Motor neuron (in vitro differentiated cells): ENCODE measurements at regions not wholly inside any gene's neighbourhood (a gene's known extent, or its start where the extent isn't known, plus 50 kb on each side); places are given as distances from the start of the nearest gene placed in this dataset.

Experiments
- ATAC-seq, 8 experiments: fragments of 200-7000 bp; cut with Tn5 transposase; replicated peaks in 6 of 8; 2 replicates each; pipeline ENCODE4 v1.8.0; 2021; ENCODE audit warnings: mild to moderate bottlenecking in 8 of 8, moderate library complexity in 8 of 8
- H3K27ac ChIP-seq, 2 donors: fragments of 250-450 bp; sonication (Bioruptor Pico); 2 replicates each; pipeline ENCODE4 v1.9.0; 2021; ENCODE audit warnings: antibody characterized with exemption in 2 of 2, mild to moderate bottlenecking in 2 of 2, moderate library complexity in 1 of 2
- H3K4me1 ChIP-seq, 2 donors: fragments of 250-450 bp; sonication (Bioruptor Pico); replicated peaks in 1 of 2; 2 replicates each; pipeline ENCODE4 v1.6.1; 2021; ENCODE audit warnings: antibody characterized with exemption in 2 of 2, mild to moderate bottlenecking in 2 of 2, moderate library complexity in 1 of 2
- H3K4me3 ChIP-seq, 5 donors: fragments of 250-450 bp; sonication (Bioruptor Pico); 2 replicates each; pipeline ENCODE4 v1.9.0; 2021; ENCODE audit warnings: antibody characterized with exemption in 5 of 5, mild to moderate bottlenecking in 5 of 5, moderate library complexity in 4 of 5
- WGBS, 10 experiments: fragments of 450-650 bp; shearing (Covaris generic); methylation state at CpG; one replicate each; pipeline ENCODE4 v1.0.0; 2022; 5-methylcytosine and 5-hydroxymethylcytosine counted together
- in situ Hi-C, 9 experiments: fragments of 400-800 bp; cut with MboI; loops; one replicate each; pipeline ENCODE4 v1.15.0; 2021; ENCODE audit warnings: low sequenced_read_pairs in 9 of 9, low pct_unique_long_range_greater_than_20kb in 2 of 9; ENCODE audit not compliant: unreplicated experiment in 9 of 9

GRCh38 chr3:80889535-80889934, 871.9 kb downstream of the GBE1 start:
- Histone ChIP-seq H3K4me1 (peaks cover 0 to 5% of the 10 kb centered on the region in 2 donors), H3K4me3 (no peak overlapping the region), H3K27ac (no peak overlapping the region)
- ATAC-seq: peak in 3 of 8 experiments; percentile 30 to 52 (median 48)
- in situ Hi-C loops: no loop called here
- 33 to 92% (median 69%) methylated on average over 2 to 3 of the region's 3 CpGs for WGBS, 10 experiments

- 0 to 100% (median 63%) methylated on average over 1 to 2 of the region's 4 CpGs; no CpG with 5 or more reads in 6 of the 10 experiments for WGBS, 10 experiments
- Histone ChIP-seq H3K4me3 (no peak overlapping the region), H3K27ac (no peak overlapping the region), H3K4me1 (no peaks in the 10 kb centered on the region)
- no peak for ATAC-seq
- in situ Hi-C loops: no loop called here
Measured at GRCh38 chr3:80870476-80871041, 890.9 kb downstream of the GBE1 start.

DNA sequence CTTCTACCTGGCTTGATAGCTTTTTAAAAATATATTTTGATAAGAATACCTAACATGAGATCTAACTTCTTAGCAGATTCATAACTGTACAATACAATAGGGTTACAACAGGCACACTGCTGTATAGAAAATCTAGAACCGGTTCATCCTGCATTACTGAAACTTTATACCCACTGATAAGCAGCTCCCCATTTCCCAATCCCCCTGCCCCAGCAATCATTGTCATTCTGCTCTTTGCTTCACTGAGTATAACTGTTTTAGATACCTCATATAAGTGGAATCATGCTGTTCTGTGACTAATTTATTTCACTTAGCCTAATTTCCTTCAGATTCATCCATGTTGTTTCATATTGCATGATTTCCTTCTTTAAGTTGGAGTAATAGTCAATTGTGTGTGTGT, 906.0 kb downstream of the GBE1 start:
- 0 to 100% (median 100%) methylated on average over 1 of the region's 1 CpG; no CpG with 5 or more reads in 5 of the 10 experiments for WGBS, 10 experiments
- in situ Hi-C loops: no loop called here
- ATAC-seq: no peak
- no peak overlapping the region for H3K4me3 ChIP-seq
- no peak overlapping the region for H3K27ac ChIP-seq
- H3K4me1 ChIP-seq: no peaks in the 10 kb centered on the region

GRCh38 chr3:80836395-80836794, 925.0 kb downstream of the GBE1 start:
- Histone ChIP-seq H3K4me3 (no peak overlapping the region), H3K27ac (no peak overlapping the region), H3K4me1 (no peaks in the 10 kb centered on the region)
- peak in 2 of 8 experiments; percentile 56 to 70 for ATAC-seq
- in situ Hi-C loops: no loop called here
- 10 to 90% (median 63%) methylated on average over 1 to 2 of the region's 2 CpGs for WGBS, 10 experiments

GRCh38 chr3:80807577-80807976, 953.9 kb downstream of the GBE1 start:
- no peak overlapping the region for H3K4me3 ChIP-seq
- 10 to 75% (median 64%) methylated on average over 2 to 4 of the region's 4 CpGs; no CpG with 5 or more reads in 3 of the 10 experiments for WGBS, 10 experiments
- in situ Hi-C loops: no loop called here
- peak in 3 of 8 experiments; percentile 54 to 80 (median 72) for ATAC-seq
- no peak overlapping the region for H3K27ac ChIP-seq
- H3K4me1 ChIP-seq: peaks cover 0 to 5% of the 10 kb centered on the region in 2 donors

- 21 to 93% (median 67%) methylated on average over 1 to 4 of the region's 4 CpGs for WGBS, 10 experiments
Measured at GRCh38 chr3:80806673-80807072, 954.8 kb downstream of the GBE1 start.

GRCh38 chr3:80788914-80789313, 972.5 kb downstream of the GBE1 start:
- ATAC-seq: no peak
- in situ Hi-C loops: no loop called here
- whole genome bisulfite sequencing, 10 experiments: 7 to 100% (median 94%) methylated on average over 1 to 2 of the region's 2 CpGs; no CpG with 5 or more reads in 2 of the 10 experiments
- Histone ChIP-seq H3K4me3 (no peak overlapping the region), H3K27ac (no peak overlapping the region), H3K4me1 (no peaks in the 10 kb centered on the region)

More at GRCh38 chr3:80806673-80807072, 954.8 kb downstream of the GBE1 start:
- Histone ChIP-seq H3K4me1 (peaks cover 0 to 5% of the 10 kb centered on the region in 2 donors), H3K4me3 (no peak overlapping the region), H3K27ac (no peak overlapping the region)
- in situ Hi-C loops: no loop called here
- ATAC-seq: no peak

GRCh38 chr3:80785875-80786274, 975.6 kb downstream of the GBE1 start:
- in situ Hi-C loops: no loop called here
- Histone ChIP-seq H3K27ac (no peak overlapping the region), H3K4me3 (no peak overlapping the region), H3K4me1 (no peaks in the 10 kb centered on the region)
- no peak for ATAC-seq
- WGBS, 10 experiments: 13 to 100% (median 94%) methylated on average over 1 of the region's 1 CpG; no CpG with 5 or more reads in 3 of the 10 experiments

- Histone ChIP-seq H3K27ac (no peak overlapping the region), H3K4me1 (no peaks in the 10 kb centered on the region), H3K4me3 (no peak overlapping the region)
- WGBS, 10 experiments: 5 to 68% (median 40%) methylated on average over 1 to 3 of the region's 3 CpGs; no CpG with 5 or more reads in 3 of the 10 experiments
- peak in 1 of 8 experiments; percentile 68 for ATAC-seq
- in situ Hi-C loops: no loop called here
Measured at GRCh38 chr3:80785475-80785874, 976.0 kb downstream of the GBE1 start.

DNA sequence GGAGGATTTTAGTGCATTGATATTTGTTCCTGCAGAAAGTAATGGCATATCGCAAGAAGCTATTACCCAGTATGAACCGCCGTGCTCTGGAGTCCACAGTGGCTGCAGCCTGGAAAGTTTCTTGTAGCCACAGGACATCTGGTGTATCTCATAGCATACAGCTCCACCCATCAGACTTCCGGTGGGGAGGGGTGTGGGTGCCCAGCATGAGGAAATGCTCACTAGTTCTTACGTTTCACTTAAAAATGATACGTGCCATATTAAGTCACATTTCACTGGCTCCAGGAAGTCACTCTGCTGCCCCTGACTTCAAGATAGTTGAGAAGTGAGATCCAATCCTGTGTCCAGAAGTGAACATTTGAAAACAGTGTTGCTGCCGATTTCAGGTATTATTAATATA, 990.4 kb downstream of the GBE1 start:
- Histone ChIP-seq H3K27ac (no peak overlapping the region), H3K4me3 (no peak overlapping the region), H3K4me1 (no peaks in the 10 kb centered on the region)
- WGBS, 10 experiments: 0 to 100% (median 59%) methylated on average over 1 to 7 of the region's 7 CpGs; no CpG with 5 or more reads in 2 of the 10 experiments
- peak in 4 of 8 experiments; percentile 65 to 89 (median 84) for ATAC-seq
- in situ Hi-C loops: no loop called here

DNA sequence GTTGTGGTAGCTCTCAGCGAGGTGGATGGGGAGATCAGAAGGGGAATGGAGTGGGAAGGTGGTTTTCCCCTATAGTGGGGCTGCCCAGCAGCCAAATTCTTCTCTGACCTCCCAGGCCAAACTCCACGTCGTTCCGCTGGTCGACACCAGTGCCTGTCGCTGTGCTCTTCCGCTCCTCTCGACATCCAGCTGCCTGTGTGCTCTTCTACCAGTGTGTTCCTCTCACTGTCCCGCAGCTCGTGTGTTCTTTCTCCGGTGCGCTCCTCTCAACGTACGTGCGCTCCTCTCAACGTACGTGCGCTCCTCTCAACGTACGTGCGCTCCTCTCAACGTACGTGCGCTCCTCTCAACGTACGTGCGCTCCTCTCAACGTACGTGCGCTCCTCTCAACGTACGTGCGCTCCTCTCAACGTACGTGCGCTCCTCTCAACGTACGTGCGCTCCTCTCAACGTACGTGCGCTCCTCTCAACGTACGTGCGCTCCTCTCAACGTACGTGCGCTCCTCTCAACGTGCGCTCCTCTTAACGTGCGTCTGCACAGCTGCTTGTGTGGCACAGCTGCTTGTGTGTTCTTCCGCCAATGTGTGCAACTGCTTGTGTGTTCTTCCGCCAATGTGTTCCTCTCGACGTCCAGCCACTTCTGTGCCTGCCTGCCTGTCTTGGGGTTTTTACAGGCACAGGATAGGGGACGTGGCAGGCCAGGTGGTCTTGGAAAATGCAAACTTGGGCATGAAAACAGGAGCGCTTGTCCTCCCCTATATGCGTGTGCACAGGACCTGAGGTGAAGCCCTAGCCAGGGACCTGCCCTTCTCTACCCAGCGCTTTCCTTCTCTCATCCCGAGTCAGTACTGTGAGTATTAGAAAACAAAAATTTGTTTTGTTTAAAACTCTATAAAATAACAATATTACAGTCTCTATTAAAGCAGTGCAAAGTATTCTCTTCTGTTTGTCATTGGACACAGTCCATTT, 991.1 kb downstream of the GBE1 start:
- no peaks in the 10 kb centered on the region for H3K4me1 ChIP-seq
- peak in 2 of 8 experiments; percentile 60 to 76 for ATAC-seq
- no peak overlapping the region for H3K27ac ChIP-seq
- 0 to 100% (median 84%) methylated on average over 1 to 13 of the region's 61 CpGs; no CpG with 5 or more reads in 2 of the 10 experiments for WGBS, 10 experiments
- H3K4me3 ChIP-seq: no peak overlapping the region
- in situ Hi-C loops: no loop called here

GRCh38 chr3:80769683-80770082, 991.8 kb downstream of the GBE1 start:
- 14 to 98% (median 80%) methylated on average over 1 to 10 of the region's 12 CpGs; no CpG with 5 or more reads in 3 of the 10 experiments for WGBS, 10 experiments

GRCh38 chr3:80767604-80768003, 993.8 kb downstream of the GBE1 start:
- in situ Hi-C loops: no loop called here
- Histone ChIP-seq H3K4me1 (no peaks in the 10 kb centered on the region), H3K4me3 (no peak overlapping the region), H3K27ac (no peak overlapping the region)
- WGBS, 10 experiments: 0 to 75% (median 13%) methylated on average over 1 to 4 of the region's 4 CpGs
- no peak for ATAC-seq

More at GRCh38 chr3:80769683-80770082, 991.8 kb downstream of the GBE1 start:
- in situ Hi-C loops: no loop called here
- peak in 1 of 8 experiments; percentile 26 for ATAC-seq
- no peak overlapping the region for H3K27ac ChIP-seq
- no peak overlapping the region for H3K4me3 ChIP-seq
- H3K4me1 ChIP-seq: no peaks in the 10 kb centered on the region
